Neuronal stem cell (in vitro differentiated cells): ENCODE measurements at regions not wholly inside any gene's neighbourhood (a gene's known extent, or its start where the extent isn't known, plus 50 kb on each side); places are given as distances from the start of the nearest gene placed in this dataset.

Source experiments
- DNase-seq: peaks from one replicate; pipeline ENCODE4 v3.0.0-alpha.2; 2013; ENCODE audit warnings: low spot score
- H2AFZ ChIP-seq: one replicate; pipeline ENCODE4 v1.6.1; 2013; ENCODE audit warnings: mild to moderate bottlenecking, low read length, inconsistent platforms
- H2AK5ac ChIP-seq: 2 replicates; pipeline ENCODE4 v1.6.1; 2013; ENCODE audit warnings: low read depth, mild to moderate bottlenecking, inconsistent platforms, low read length, moderate library complexity, mixed read lengths
- H2BK120ac ChIP-seq: 2 replicates; pipeline ENCODE4 v1.6.1; 2013; ENCODE audit warnings: low read depth, mild to moderate bottlenecking, inconsistent platforms, low read length, moderate library complexity, mixed read lengths
- H2BK12ac ChIP-seq: one replicate; pipeline ENCODE4 v1.6.1; 2013; ENCODE audit warnings: low read length, inconsistent platforms
- H2BK15ac ChIP-seq: 2 replicates; pipeline ENCODE4 v1.6.1; 2013; ENCODE audit warnings: mild to moderate bottlenecking, low read length, inconsistent platforms, mixed read lengths
- H2BK5ac ChIP-seq: one replicate; pipeline ENCODE4 v1.6.1; 2013; ENCODE audit warnings: inconsistent platforms, mild to moderate bottlenecking, low read length, moderate library complexity
- H3K14ac ChIP-seq: one replicate; pipeline ENCODE4 v1.6.1; 2013; ENCODE audit warnings: low read length, inconsistent platforms
- H3K18ac ChIP-seq: 2 replicates; pipeline ENCODE4 v1.6.1; 2013; ENCODE audit warnings: low read length, inconsistent platforms
- H3K23ac ChIP-seq: 2 replicates; pipeline ENCODE4 v1.6.1; 2013; ENCODE audit warnings: low read depth, mild to moderate bottlenecking, mixed read lengths, low read length, inconsistent platforms; ENCODE audit not compliant: poor library complexity
- H3K27ac ChIP-seq: replicated peaks from 3 replicates; pipeline ENCODE4 v1.5.1; 2013; ENCODE audit warnings: low read length, inconsistent platforms
- H3K27me3 ChIP-seq, 3 experiments: 2 replicates each; pipeline ENCODE4 v1.6.1; 2013; ENCODE audit warnings: low read length in 3 of 3, mild to moderate bottlenecking in 2 of 3, inconsistent platforms in 1 of 3, low read depth in 1 of 3, mixed read lengths in 1 of 3, moderate library complexity in 1 of 3; ENCODE audit not compliant: control insufficient read depth in 3 of 3, insufficient read depth in 3 of 3
- H3K36me3 ChIP-seq, 2 donors: replicated peaks in 1 of 2; 2 replicates each; pipeline ENCODE4 v1.6.1; 2013; ENCODE audit warnings: low read length in 2 of 2; ENCODE audit not compliant: control insufficient read depth in 2 of 2, insufficient read depth in 2 of 2
- H3K4ac ChIP-seq: 2 replicates; pipeline ENCODE4 v1.6.1; 2013; ENCODE audit warnings: inconsistent platforms, mild to moderate bottlenecking, low read length, moderate library complexity
- H3K4me1 ChIP-seq, 2 donors: 1 replicate in 1 of 2; 2 replicates in 1 of 2; pipeline ENCODE4 v1.6.1; 2013; ENCODE audit warnings: low read length in 2 of 2, low read depth in 1 of 2; ENCODE audit not compliant: control insufficient read depth in 2 of 2, insufficient read depth in 1 of 2
- H3K4me2 ChIP-seq: one replicate; pipeline ENCODE4 v1.6.1; 2013; ENCODE audit warnings: mild to moderate bottlenecking, low read length, inconsistent platforms; ENCODE audit not compliant: insufficient read depth, poor library complexity, severe bottlenecking
- H3K4me3 ChIP-seq, 2 donors: 2 replicates each; pipeline ENCODE4 v1.5.1; 2013; ENCODE audit warnings: low read length in 2 of 2, mild to moderate bottlenecking in 2 of 2, inconsistent platforms in 1 of 2, moderate library complexity in 1 of 2
- H3K79me1 ChIP-seq: one replicate; pipeline ENCODE4 v1.6.1; 2013; ENCODE audit warnings: low read depth, mild to moderate bottlenecking, inconsistent platforms, low read length, moderate library complexity
- H3K9ac ChIP-seq: one replicate; pipeline ENCODE4 v1.6.1; 2013; ENCODE audit warnings: mild to moderate bottlenecking, low read depth, low read length, inconsistent platforms; ENCODE audit not compliant: poor library complexity
- H3K9me3 ChIP-seq, 2 donors: replicated peaks in 1 of 2; 2 replicates each; pipeline versions ENCODE3 to v1.6.1; 2013; ENCODE audit warnings: low read length in 2 of 2, mild to moderate bottlenecking in 2 of 2, inconsistent platforms in 1 of 2, low read depth in 1 of 2, mixed read lengths in 1 of 2, moderate library complexity in 1 of 2; ENCODE audit not compliant: control insufficient read depth in 2 of 2, insufficient read depth in 1 of 2
- H4K8ac ChIP-seq: one replicate; pipeline ENCODE4 v1.6.1; 2013; ENCODE audit warnings: low read depth, mild to moderate bottlenecking, inconsistent platforms, low read length, moderate library complexity
- H4K91ac ChIP-seq: one replicate; pipeline ENCODE4 v1.6.1; 2013; ENCODE audit warnings: low read length, low read depth, mild to moderate bottlenecking, inconsistent platforms; ENCODE audit not compliant: poor library complexity
- WGBS, 2 donors: extraction: QIAGEN DNeasy Blood & Tissue Kit; methylation state at CpG; one replicate each; pipeline ENCODE4 v1.1.7; 2013; ENCODE audit warnings: missing lambda C conversion rate in 2 of 2, mixed read lengths in 1 of 2; ENCODE audit not compliant: insufficient read length in 2 of 2, insufficient replicate concordance in 1 of 2; ENCODE audit errors: extremely low coverage in 2 of 2; 5-methylcytosine and 5-hydroxymethylcytosine counted together

GRCh38 chr14:101224356-101225156 is 321.0 kb upstream of the RTL1 start:
- DNase-seq: no peak
- Histone ChIP-seq H3K4me2 (no peak overlapping the region), H2AFZ (no peak overlapping the region), H3K9me3 (no peaks in the 10 kb centered on the region), H3K14ac (no peak overlapping the region), H4K91ac (peak overlapping the region; percentile 49), H3K9ac (no peak overlapping the region), H3K27ac (no peak overlapping the region), H3K23ac (no peak overlapping the region), H3K4me3 (no peak overlapping the region), H3K36me3 (no peaks in the 10 kb centered on the region), H2BK15ac (peak overlapping the region; percentile 88), H2AK5ac (peak overlapping the region; percentile 100), H3K4ac (no peak overlapping the region), H2BK5ac (no peak overlapping the region), H2BK12ac (peak overlapping the region; percentile 47), H2BK120ac (peak overlapping the region; percentile 98), H3K4me1 (peaks cover 28 to 52% of the 10 kb centered on the region in 2 donors), H3K27me3 (no peaks in the 10 kb centered on the region), H4K8ac (no peak overlapping the region), H3K18ac (peak overlapping the region; percentile 91), H3K79me1 (no peaks in the 10 kb centered on the region)
- WGBS, 2 donors: no CpG with 5 or more reads among the region's 22 CpGs

- H2BK120ac ChIP-seq: peak overlapping the region; percentile 98
- H3K14ac ChIP-seq: peak overlapping the region; percentile 48
- H3K23ac ChIP-seq: peak overlapping the region; percentile 11
- peak overlapping the region; percentile 93 for H2BK12ac ChIP-seq
- H3K27me3 ChIP-seq: no peaks in the 10 kb centered on the region
- H3K27ac ChIP-seq: no peak overlapping the region
- peak overlapping the region; percentile 66 for H3K9ac ChIP-seq
- H4K8ac ChIP-seq: no peak overlapping the region
- H3K9me3 ChIP-seq: no peaks in the 10 kb centered on the region
- H2BK5ac ChIP-seq: peak overlapping the region; percentile 31
- peak overlapping the region; percentile 68 for H3K18ac ChIP-seq
- peak overlapping the region; percentile 100 for H2AK5ac ChIP-seq
- H3K4ac ChIP-seq: peak overlapping the region; percentile 69
- peak overlapping the region in 1 of 2 donors; percentile 36 for H3K4me3 ChIP-seq
- WGBS, 2 donors: no CpG with 5 or more reads among the region's 28 CpGs
- H3K79me1 ChIP-seq: no peaks in the 10 kb centered on the region
- H2AFZ ChIP-seq: peak overlapping the region; percentile 15
- no peak overlapping the region for H3K4me2 ChIP-seq
- peak overlapping the region; percentile 88 for H2BK15ac ChIP-seq
- H3K4me1 ChIP-seq: peaks cover 29 to 52% of the 10 kb centered on the region in 2 donors
- H3K36me3 ChIP-seq: no peaks in the 10 kb centered on the region
- H4K91ac ChIP-seq: peak overlapping the region; percentile 11
- DNase-seq: no peak
These were observed 321.9 kb upstream of the RTL1 start for GRCh38 chr14:101225157-101226152.

- H3K4me3 ChIP-seq: no peak overlapping the region
- H3K79me1 ChIP-seq: no peaks in the 10 kb centered on the region
- no peak overlapping the region for H4K91ac ChIP-seq
- H3K27ac ChIP-seq: no peak overlapping the region
- H4K8ac ChIP-seq: peak overlapping the region; percentile 52
- H3K9me3 ChIP-seq: no peaks in the 10 kb centered on the region
- H2AFZ ChIP-seq: no peak overlapping the region
- H3K36me3 ChIP-seq: no peaks in the 10 kb centered on the region
- no peak overlapping the region for H3K4me2 ChIP-seq
- H3K4me1 ChIP-seq: peaks cover 30 to 50% of the 10 kb centered on the region in 2 donors
- peak overlapping the region; percentile 98 for H2BK120ac ChIP-seq
- H2AK5ac ChIP-seq: peak overlapping the region; percentile 88
- H3K4ac ChIP-seq: peak overlapping the region; percentile 69
- peak overlapping the region; percentile 50 for H3K18ac ChIP-seq
- peak overlapping the region; percentile 5 for H3K14ac ChIP-seq
- no peak for DNase-seq
- no peak overlapping the region for H3K9ac ChIP-seq
- no CpG with 5 or more reads among the region's 4 CpGs for WGBS, 2 donors
- H2BK15ac ChIP-seq: peak overlapping the region; percentile 88
- H3K27me3 ChIP-seq: no peaks in the 10 kb centered on the region
- H2BK5ac ChIP-seq: peak overlapping the region; percentile 31
- H3K23ac ChIP-seq: no peak overlapping the region
- H2BK12ac ChIP-seq: no peak overlapping the region
These were observed 322.7 kb upstream of the RTL1 start for GRCh38 chr14:101226265-101226602.
